ENCODE measurements at regions not wholly inside any gene's neighbourhood (a gene's known extent, or its start where the extent isn't known, plus 50 kb on each side); places are given as distances from the start of the nearest gene placed in this dataset.
A peak's percentile ranks its signal among the peaks of the same experiment; 100 is the strongest.

GRCh38 chr12:83886479-83886878 is 1026.1 kb downstream of the SLC6A15 start:
- no peak for DNase-seq

GRCh38 chr12:83870921-83871599 is 1041.5 kb downstream of the SLC6A15 start:
- DNase-seq, result peak; percentile 57 to 64

GRCh38 chr12:83866477-83866876 is 1046.1 kb downstream of the SLC6A15 start:
- DNase-seq, result no peak

DNA sequence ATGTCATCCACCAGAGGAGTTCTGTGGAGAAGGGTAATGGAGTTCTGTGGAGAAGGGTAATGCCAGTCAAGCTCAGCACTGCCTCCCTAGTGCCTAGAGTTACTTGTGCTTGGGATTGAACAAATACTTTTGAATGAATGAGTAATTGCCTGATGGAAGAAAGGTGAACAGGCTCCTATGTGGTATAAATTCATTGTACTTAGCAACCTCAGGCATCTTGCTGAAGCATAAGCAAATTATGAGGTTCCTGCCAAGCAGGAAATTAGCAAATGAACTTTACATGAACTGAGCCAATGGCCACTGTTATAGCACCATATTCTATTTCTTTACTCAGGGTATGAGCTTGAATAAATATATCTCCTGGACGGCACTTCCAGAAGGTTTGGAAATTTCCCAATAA is 1047.2 kb downstream of the SLC6A15 start:
- DNase-seq, result no peak

DNA sequence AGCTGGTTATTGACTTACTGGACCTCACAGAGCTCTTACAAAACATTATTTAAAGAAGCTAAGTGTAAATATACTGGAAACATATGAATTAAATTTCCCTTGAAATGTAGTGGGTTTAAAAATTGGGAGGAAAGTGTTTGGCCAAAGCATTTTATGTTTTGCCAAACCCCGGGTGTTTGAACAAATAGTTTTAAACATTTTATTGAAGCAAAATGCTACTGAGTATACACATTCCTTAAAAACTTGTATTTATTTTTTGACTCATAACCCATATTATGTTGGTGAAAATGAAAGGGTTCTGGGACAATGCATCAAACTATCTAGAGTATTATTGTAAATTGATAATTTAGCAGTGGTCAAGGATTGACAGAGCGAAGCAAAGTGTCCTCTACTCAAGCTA is 1048.5 kb downstream of the SLC6A15 start:
- no peak for DNase-seq

DNA sequence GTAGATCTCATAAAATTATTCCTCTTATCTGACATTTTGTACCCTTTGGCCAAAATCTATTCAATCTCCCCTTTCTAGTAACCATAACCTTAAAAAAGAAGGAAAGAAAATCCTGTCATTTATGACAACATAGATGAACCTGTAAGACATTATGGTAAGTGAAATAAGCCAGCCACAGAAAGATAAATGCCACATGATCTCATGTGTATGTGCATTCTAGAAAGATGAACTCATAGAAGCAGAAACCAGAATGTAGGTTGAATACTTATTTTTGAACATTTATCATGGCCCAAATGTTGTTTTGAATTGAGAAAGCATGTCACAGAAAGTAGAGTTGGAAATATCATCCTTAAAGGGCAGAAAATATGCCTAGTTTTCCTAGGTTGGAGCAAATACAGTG is 1053.6 kb downstream of the SLC6A15 start:
- DNase-seq, result no peak

DNA sequence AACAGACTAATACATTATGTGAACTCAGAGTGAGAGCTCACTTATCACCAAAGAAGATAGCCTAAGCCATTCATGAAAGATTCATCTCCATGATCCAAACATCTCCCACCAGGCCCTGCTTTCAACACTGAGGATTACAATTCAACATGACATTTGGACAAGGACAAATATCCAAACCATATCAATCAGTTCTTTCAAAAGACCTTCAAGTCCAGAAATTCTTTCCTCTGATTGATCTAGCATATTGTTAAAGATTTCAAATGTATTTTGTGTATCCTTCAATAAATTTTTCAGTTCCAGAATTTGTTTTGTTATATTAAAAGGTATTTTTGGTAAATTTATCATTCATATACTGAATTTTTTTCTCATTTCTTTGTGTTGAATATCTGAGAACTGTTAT is 1055.8 kb downstream of the SLC6A15 start:
- no peak for DNase-seq

DNA sequence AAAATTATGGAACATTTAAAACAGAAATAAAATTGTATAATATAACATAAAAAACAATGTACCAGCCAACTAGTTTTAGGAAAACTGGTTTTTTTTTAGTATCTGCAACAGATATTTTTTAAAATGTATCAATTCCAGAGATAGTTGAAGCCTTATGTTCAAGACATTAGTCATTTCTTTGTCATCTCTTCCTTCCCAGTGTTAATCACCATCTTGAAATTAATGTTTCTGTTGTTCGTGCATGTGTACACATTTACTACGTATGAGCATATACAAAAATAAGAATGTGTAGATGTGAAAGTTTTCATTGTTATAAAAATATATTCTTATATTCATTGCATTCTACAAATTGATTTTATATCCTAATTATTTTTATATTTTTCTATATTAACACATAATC is 1062.1 kb downstream of the SLC6A15 start:
- DNase-seq, result no peak

GRCh38 chr12:83848702-83849101 is 1063.9 kb downstream of the SLC6A15 start:
- no peak for DNase-seq

DNA sequence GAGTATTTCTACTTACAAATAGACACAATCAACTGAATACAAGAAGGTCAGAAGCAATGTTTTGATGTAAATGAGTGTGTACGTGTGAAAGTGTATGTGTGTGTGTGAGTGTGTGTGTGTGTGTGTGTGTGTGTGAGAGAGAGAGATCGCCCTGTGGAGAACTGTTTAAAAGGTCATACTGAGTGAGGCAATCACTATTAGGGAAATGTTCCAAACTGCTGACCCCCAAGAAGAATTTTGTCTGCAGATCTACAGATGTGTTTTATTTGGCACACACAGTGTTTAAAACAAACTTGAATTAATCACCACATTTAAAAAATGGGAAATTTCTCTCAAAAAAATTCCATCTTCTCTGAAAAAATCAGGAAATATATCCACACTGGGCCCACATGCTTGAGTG is 1069.1 kb downstream of the SLC6A15 start:
- DNase-seq, result no peak

- DNase-seq, result no peak
These were observed 1071.0 kb downstream of the SLC6A15 start for GRCh38 chr12:83841620-83842019.

GRCh38 chr12:83827860-83828259 is 1084.7 kb downstream of the SLC6A15 start:
- DNase-seq, result peak; percentile 5 to 11

DNA sequence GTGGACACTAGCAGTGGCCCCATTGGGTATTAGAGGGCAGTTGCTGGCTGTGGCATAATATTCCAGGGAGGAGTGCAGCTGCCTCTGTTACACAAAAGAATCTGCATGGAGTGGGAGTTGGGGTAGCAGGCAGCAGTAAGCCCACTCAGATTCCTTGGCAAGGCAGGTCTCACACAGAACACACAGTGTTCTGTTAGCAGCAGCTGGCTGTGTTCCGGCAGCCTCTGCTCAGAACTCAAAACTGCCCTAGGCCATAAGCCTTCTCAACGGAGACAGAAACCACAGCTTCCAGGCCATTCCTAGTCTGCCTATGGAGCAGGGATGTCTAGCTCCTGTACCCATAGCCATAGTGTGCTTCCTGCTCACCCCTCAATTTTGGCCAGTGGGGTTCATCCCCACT is 1085.4 kb downstream of the SLC6A15 start:
- no peak for DNase-seq

DNA sequence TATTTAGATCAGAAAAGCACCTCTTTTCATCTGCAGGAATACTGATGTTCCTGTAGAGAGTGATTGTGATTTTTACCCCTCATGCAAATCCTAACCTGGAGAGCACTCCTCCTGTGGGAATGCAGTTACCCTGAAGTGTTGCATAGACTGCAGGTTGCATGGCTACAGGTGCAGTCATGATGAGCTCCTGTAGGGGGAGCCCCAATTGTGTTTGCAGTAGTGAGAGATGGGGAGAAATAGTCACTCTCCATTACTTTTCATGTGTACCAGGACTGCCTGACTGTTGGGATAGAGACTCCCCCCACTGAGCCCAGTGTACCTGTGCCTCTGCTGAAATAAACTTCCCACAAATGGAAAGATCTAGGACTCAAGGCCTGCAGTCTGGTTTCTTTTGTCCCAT is 1086.5 kb downstream of the SLC6A15 start:
- peak; percentile 12 to 32 for DNase-seq

DNA sequence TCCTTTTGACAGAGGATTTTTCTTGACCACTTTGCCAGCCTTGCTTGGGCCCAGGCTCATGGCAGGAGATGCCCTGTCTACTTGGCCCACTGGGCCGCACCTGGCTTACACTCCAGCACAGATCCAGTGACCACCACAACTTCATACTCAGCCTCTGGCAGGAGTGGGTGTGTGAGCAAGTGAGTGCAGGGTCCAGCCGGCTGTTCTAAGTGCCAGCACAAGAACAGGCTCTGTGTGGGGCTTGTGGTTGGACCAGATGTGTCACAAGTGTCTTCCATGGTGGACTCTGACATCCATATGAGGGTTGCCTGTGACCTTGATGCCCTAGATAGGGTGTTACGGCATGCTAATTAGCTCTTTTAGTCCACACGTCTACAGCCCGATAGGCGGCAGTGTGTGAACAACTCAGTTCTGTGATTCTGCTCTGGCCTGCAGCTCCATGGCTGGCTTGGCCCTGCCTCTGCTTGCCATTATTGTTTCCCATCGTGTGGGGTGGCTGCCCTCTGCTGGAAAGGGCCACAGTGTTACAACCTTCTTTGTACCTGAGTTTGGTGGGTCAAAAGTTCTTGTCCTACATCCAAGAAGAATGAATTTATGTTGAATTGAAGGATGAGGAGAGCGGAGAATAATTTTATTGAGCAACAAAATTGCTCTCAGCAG is 1089.1 kb downstream of the SLC6A15 start:
- DNase-seq, result peak; percentile 11 to 37

GRCh38 chr12:83821967-83822366 is 1090.6 kb downstream of the SLC6A15 start:
- no peak for DNase-seq

DNA sequence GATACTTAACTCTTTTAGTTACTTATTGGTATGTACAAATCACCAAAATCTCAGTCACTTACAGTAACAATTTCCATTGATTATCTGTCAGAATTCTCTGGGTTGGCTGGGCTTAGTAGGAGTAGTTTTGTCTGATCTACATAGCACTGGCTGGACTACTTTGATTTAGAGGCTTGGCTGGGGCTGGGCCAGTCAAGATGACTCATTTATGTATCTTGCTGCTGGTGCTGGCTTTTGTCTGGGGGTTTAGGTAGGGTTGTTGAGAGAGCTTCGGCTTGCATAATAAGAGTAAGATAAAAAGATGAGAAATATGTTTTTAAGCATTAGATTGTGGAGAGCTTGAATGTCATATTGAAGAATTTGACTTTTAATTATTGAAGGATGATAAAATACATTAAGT is 1093.7 kb downstream of the SLC6A15 start:
- peak; percentile 16 to 33 for DNase-seq

GRCh38 chr12:83817730-83818129 is 1094.9 kb downstream of the SLC6A15 start:
- DNase-seq, result no peak

GRCh38 chr12:83808591-83808990 is 1104.0 kb downstream of the SLC6A15 start:
- no peak for DNase-seq

- DNase-seq, result no peak
These were observed 1104.7 kb downstream of the SLC6A15 start for GRCh38 chr12:83807871-83808270.

DNA sequence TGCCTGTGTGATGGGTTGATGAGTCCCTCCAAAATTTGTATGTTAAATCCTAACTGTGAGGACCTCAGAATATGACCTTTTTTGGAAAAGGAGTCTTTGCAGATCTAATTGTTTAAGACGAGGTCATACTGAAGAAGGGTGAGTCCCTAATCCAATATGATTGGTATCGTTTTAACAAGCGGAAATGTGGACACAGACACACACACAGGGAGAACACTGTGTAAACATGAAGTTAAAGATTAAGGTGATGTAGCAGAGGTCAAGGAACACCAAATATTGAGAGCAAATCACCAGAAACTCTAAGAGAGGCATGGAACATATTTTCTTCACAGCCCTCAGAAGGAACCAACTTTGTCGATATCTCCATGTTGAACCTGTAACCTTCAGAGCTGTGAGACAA is 1106.7 kb downstream of the SLC6A15 start:
- no peak for DNase-seq

DNA sequence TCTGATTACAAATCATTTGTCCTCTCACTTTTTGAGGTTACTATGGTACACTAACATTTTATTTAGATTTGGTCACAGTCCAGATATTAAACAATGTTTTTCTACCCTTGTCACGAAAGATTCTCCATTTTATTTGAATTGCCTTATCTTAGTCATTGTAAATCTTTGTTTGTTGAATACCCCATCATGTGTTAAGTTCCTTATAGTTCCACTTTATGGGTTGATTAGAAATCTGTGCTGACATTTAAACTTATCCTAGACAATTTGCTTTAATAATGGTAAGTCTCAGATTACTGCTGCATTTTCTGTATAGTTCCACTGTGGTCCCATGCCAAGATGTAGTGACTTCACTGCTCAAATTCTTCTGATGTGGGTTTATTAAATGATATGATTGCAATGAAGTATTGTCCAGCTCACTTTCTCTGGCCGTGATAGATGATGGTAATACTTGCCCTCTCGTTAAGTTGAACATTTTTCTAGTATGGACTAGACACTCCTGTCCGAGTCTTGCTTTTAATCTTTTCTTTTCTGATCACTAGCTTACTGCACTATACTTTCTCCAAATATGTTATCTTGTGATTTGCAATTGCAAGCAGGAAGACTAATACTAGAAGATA is 1107.3 kb downstream of the SLC6A15 start:
- DNase-seq, result no peak

DNA sequence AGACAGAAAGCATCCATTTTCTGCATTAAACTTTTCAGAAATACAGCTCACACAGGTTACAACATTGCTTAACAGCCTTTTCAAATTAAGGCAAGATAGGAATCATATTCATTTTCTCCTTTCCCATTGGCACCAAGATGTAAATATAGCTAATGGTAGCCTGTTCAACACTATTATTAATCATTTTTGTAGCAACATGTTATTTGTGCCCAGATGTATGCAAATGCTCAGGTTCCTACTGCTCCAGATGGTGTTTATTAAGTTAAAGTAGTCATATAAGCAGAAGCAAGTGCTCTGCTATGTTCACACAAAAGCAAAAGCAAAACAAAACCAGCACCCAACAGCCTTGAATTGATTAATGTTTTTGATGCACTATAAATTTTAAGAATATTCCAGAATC is 1110.6 kb downstream of the SLC6A15 start:
- no peak for DNase-seq

DNA sequence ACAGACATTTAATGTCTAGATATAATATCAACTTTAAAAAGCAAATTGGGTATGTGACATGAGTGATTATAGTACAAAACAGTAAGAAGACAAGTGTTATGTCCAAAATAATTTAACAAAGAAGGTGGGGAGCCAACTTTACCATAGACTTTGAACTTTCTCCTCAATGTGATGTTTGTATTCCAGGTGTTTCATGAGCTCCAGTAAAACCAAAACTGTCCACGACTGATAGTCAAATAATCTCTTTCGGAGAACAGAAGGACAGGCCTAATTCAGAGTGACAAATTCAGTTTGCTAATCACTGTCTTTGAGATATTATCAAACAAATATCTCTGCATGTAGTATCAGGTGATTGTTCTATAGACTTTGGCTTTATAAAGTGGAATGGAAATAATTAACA is 1112.6 kb downstream of the SLC6A15 start:
- DNase-seq, result no peak
